IPS-20b (cell line): ENCODE measurements at regions not wholly inside any gene's neighbourhood (a gene's known extent, or its start where the extent isn't known, plus 50 kb on each side); places are given as distances from the start of the nearest gene placed in this dataset.

ENCODE experiments used
- H3K27ac ChIP-seq: one replicate; pipeline ENCODE4 v1.5.1; 2013; ENCODE audit warnings: low read length
- H3K27me3 ChIP-seq: 2 replicates; pipeline ENCODE4 v1.6.1; 2013; ENCODE audit warnings: mild to moderate bottlenecking, low read length, inconsistent platforms; ENCODE audit not compliant: insufficient read depth
- H3K36me3 ChIP-seq: 2 replicates; pipeline ENCODE4 v1.6.1; 2013; ENCODE audit warnings: low read depth, mild to moderate bottlenecking, inconsistent platforms, low read length, moderate library complexity; ENCODE audit not compliant: insufficient read depth
- H3K4me1 ChIP-seq: 2 replicates; pipeline ENCODE4 v1.6.1; 2013; ENCODE audit warnings: mild to moderate bottlenecking, control low read depth, inconsistent platforms, low read length, moderate library complexity; ENCODE audit not compliant: insufficient read depth
- H3K4me3 ChIP-seq: 2 replicates; pipeline ENCODE4 v1.5.1; 2013; ENCODE audit warnings: mild to moderate bottlenecking, low read length, inconsistent platforms
- H3K9ac ChIP-seq: 2 replicates; pipeline ENCODE4 v1.6.1; 2013; ENCODE audit warnings: low read depth, mild to moderate bottlenecking, inconsistent platforms, low read length, moderate library complexity
- H3K9me3 ChIP-seq: 2 replicates; pipeline ENCODE4 v1.6.1; 2013; ENCODE audit warnings: mild to moderate bottlenecking, low read depth, low read length, inconsistent platforms; ENCODE audit not compliant: insufficient read depth

DNA sequence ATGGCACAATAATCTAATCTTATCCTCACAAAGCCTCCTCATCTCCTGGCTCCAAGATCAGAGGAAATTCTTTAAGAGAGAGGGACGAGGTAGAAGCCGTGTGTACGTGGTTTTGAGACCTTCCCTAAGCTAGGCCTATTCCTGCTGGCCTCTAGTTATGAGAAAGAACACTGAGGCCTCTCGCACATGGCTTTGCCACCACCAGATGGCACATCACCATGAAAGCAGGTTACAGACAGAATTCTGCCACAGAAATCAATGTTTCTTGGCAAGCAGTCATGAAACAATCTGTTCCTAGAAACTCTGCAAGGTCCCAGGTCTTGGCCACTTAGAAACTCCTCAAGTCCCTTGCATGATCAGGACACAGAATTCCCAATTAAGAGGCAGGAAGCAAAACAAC is 268.2 kb upstream of the TAS2R1 start:
- Histone ChIP-seq H3K9me3 (no peaks in the 10 kb centered on the region), H3K36me3 (no peaks in the 10 kb centered on the region), H3K4me1 (peaks cover 9% of the 10 kb centered on the region; the same call in 1 of the 2 replicates), H3K27me3 (no peaks in the 10 kb centered on the region), H3K27ac (no peak overlapping the region), H3K9ac (no peak overlapping the region), H3K4me3 (no peak overlapping the region)

GRCh38 chr5:9895302-9895645 is 265.1 kb upstream of the TAS2R1 start:
- Histone ChIP-seq H3K4me1 (peaks cover 9% of the 10 kb centered on the region; the same call in 1 of the 2 replicates), H3K36me3 (no peaks in the 10 kb centered on the region), H3K4me3 (no peak overlapping the region), H3K9me3 (no peaks in the 10 kb centered on the region), H3K27ac (no peak overlapping the region), H3K9ac (no peak overlapping the region), H3K27me3 (no peaks in the 10 kb centered on the region)

DNA sequence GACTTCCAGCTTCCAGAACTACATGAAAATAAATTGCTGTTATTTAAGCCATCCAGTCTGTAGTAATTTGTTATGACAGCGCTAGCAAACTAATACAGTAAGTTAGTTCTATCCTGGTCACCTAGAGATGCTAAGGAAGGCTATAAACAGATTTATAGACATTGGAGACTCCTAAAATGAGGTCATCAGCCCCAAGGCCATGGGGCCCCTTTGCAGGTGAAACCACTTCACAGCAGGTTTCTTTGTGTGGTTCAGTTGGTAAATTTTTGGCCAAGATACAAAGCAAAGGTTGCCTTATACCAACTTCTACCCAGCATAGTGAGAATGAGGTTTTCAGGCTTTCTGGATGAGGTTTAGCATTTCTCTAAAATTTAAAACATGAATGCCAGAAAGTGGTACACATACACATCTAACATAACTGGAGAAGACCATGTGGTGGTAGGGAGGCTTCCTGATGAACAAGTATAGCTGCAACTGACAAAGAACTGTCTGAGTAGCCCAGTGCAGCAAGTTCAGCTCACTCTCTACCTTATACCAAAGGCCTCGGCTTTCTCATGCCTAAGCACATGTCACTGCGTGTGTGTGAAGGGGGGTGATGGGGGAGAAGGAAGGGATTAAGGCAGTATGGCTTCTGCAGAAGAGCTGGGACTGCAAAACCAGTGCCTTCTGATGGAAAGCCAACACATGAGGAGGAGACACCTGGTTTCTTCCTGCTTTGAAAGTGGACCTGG is 264.6 kb upstream of the TAS2R1 start:
- H3K4me1 ChIP-seq, result peaks cover 9% of the 10 kb centered on the region; the same call in 1 of the 2 replicates
- H3K4me3 ChIP-seq, result no peak overlapping the region
- H3K9ac ChIP-seq, result no peak overlapping the region
- H3K27me3 ChIP-seq, result no peaks in the 10 kb centered on the region
- H3K9me3 ChIP-seq, result no peaks in the 10 kb centered on the region
- no peak overlapping the region for H3K27ac ChIP-seq
- H3K36me3 ChIP-seq, result no peaks in the 10 kb centered on the region

GRCh38 chr5:9892696-9893095 is 262.5 kb upstream of the TAS2R1 start:
- H3K9ac ChIP-seq, result no peak overlapping the region
- H3K27me3 ChIP-seq, result no peaks in the 10 kb centered on the region
- H3K27ac ChIP-seq, result no peak overlapping the region
- peaks cover 9% of the 10 kb centered on the region; the same call in 1 of the 2 replicates for H3K4me1 ChIP-seq
- no peaks in the 10 kb centered on the region for H3K36me3 ChIP-seq
- no peaks in the 10 kb centered on the region for H3K9me3 ChIP-seq
- no peak overlapping the region for H3K4me3 ChIP-seq

- Histone ChIP-seq H3K4me1 (no peaks in the 10 kb centered on the region), H3K27me3 (no peaks in the 10 kb centered on the region), H3K9ac (no peak overlapping the region), H3K36me3 (no peaks in the 10 kb centered on the region), H3K9me3 (no peaks in the 10 kb centered on the region), H3K4me3 (no peak overlapping the region), H3K27ac (no peak overlapping the region)
Measured at GRCh38 chr5:9889511-9889910, 259.4 kb upstream of the TAS2R1 start.

- Histone ChIP-seq H3K4me3 (no peak overlapping the region), H3K36me3 (no peaks in the 10 kb centered on the region), H3K9me3 (no peaks in the 10 kb centered on the region), H3K4me1 (no peaks in the 10 kb centered on the region), H3K27ac (no peak overlapping the region), H3K27me3 (no peaks in the 10 kb centered on the region), H3K9ac (no peak overlapping the region)
Measured at GRCh38 chr5:9888501-9888901, 258.4 kb upstream of the TAS2R1 start.

- Histone ChIP-seq H3K27ac (no peak overlapping the region), H3K27me3 (no peaks in the 10 kb centered on the region), H3K4me3 (no peak overlapping the region), H3K36me3 (no peaks in the 10 kb centered on the region), H3K9me3 (no peaks in the 10 kb centered on the region), H3K4me1 (no peaks in the 10 kb centered on the region), H3K9ac (no peak overlapping the region)
Measured at GRCh38 chr5:9885164-9885563, 255.0 kb upstream of the TAS2R1 start.

- no peaks in the 10 kb centered on the region for H3K36me3 ChIP-seq
- no peak overlapping the region for H3K9ac ChIP-seq
- H3K27ac ChIP-seq, result no peak overlapping the region
- no peak overlapping the region for H3K4me3 ChIP-seq
- no peaks in the 10 kb centered on the region for H3K9me3 ChIP-seq
- H3K27me3 ChIP-seq, result no peaks in the 10 kb centered on the region
- no peaks in the 10 kb centered on the region for H3K4me1 ChIP-seq
Measured at GRCh38 chr5:9878206-9878605, 248.1 kb upstream of the TAS2R1 start.

DNA sequence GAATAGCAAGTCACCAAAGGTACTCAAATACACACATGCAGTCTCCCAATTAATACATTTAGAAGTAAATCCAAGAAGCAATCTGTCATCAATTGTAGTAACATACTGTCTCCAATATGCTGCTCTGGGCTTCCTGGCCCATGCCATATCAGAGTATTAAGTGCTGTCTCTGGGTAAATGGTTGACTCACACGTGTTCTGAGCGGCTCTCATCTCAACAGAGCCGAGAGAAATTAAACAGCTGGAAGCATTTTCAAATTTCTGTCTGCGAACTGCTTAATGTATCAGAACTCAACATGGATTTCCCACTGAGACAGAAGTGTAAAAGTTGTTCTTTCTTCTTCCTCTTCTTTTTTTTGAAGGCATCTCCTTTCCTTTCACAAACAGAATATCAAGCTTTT is 247.3 kb upstream of the TAS2R1 start:
- H3K9me3 ChIP-seq, result no peaks in the 10 kb centered on the region
- no peaks in the 10 kb centered on the region for H3K27me3 ChIP-seq
- no peaks in the 10 kb centered on the region for H3K4me1 ChIP-seq
- H3K27ac ChIP-seq, result no peak overlapping the region
- no peaks in the 10 kb centered on the region for H3K36me3 ChIP-seq
- H3K9ac ChIP-seq, result no peak overlapping the region
- H3K4me3 ChIP-seq, result no peak overlapping the region

- H3K9ac ChIP-seq, result no peak overlapping the region
Measured at GRCh38 chr5:9876451-9876850, 246.3 kb upstream of the TAS2R1 start.

GRCh38 chr5:9869616-9870288 is 239.6 kb upstream of the TAS2R1 start:
- no peak overlapping the region for H3K27ac ChIP-seq
- H3K9ac ChIP-seq, result no peak overlapping the region
- no peak overlapping the region for H3K4me3 ChIP-seq
- H3K9me3 ChIP-seq, result peaks cover 40% of the 10 kb centered on the region
- no peaks in the 10 kb centered on the region for H3K4me1 ChIP-seq
- H3K27me3 ChIP-seq, result no peaks in the 10 kb centered on the region
- H3K36me3 ChIP-seq, result no peaks in the 10 kb centered on the region

More at GRCh38 chr5:9876451-9876850, 246.3 kb upstream of the TAS2R1 start:
- Histone ChIP-seq H3K36me3 (no peaks in the 10 kb centered on the region), H3K4me1 (no peaks in the 10 kb centered on the region), H3K4me3 (no peak overlapping the region), H3K27ac (no peak overlapping the region), H3K9me3 (no peaks in the 10 kb centered on the region), H3K27me3 (no peaks in the 10 kb centered on the region)

GRCh38 chr5:9865574-9865973 is 235.4 kb upstream of the TAS2R1 start:
- Histone ChIP-seq H3K9me3 (peaks cover 45% of the 10 kb centered on the region), H3K36me3 (no peaks in the 10 kb centered on the region), H3K9ac (no peak overlapping the region), H3K4me3 (no peak overlapping the region), H3K27me3 (no peaks in the 10 kb centered on the region), H3K27ac (no peak overlapping the region), H3K4me1 (no peaks in the 10 kb centered on the region)
